Keratinocyte (primary cell): ENCODE measurements at regions not wholly inside any gene's neighbourhood (a gene's known extent, or its start where the extent isn't known, plus 50 kb on each side); places are given as distances from the start of the nearest gene placed in this dataset.
"Not testable (repeated sequence)": the region's sequence is repeated elsewhere in the genome, so short reads cannot be mapped to it uniquely, and the experiment has no call there.

Source experiments
- DNase-seq: peaks from one replicate; pipeline ENCODE4 v3.0.0-alpha.2; 2011; ENCODE audit warnings: low read depth, missing footprints, low spot score
- FAIRE-seq: peaks from 2 replicates; lab custom pipeline; 2011; peaks lifted over from hg19 to GRCh38; lab: Jason Lieb, UNC
- H2AFZ ChIP-seq: 2 replicates; pipeline ENCODE4 v1.6.0; 2012; ENCODE audit warnings: low read length, control low read depth, inconsistent platforms; ENCODE audit not compliant: control insufficient read depth
- H3K27ac ChIP-seq: 2 replicates; pipeline ENCODE4 v1.5.1; 2011; ENCODE audit warnings: low read length; ENCODE audit not compliant: control insufficient read depth, insufficient read depth
- H3K27me3 ChIP-seq: 3 replicates; pipeline ENCODE4 v1.6.0; 2011; ENCODE audit warnings: low read length; ENCODE audit not compliant: control insufficient read depth, insufficient read depth; ENCODE audit errors: extremely low read depth
- H3K36me3 ChIP-seq, 2 experiments: 2 replicates in 1 of 2; 3 replicates in 1 of 2; pipeline ENCODE4 v1.5.1; 2011; ENCODE audit warnings: low read length in 2 of 2, mild to moderate bottlenecking in 1 of 2; ENCODE audit not compliant: control insufficient read depth in 2 of 2, insufficient read depth in 2 of 2; ENCODE audit errors: extremely low read depth in 1 of 2
- H3K4me1 ChIP-seq: 3 replicates; pipeline ENCODE4 v1.5.1; 2011; ENCODE audit warnings: low read length; ENCODE audit not compliant: control insufficient read depth, insufficient read depth; ENCODE audit errors: extremely low read depth
- H3K4me2 ChIP-seq: 3 replicates; pipeline ENCODE4 v1.6.0; 2011; ENCODE audit warnings: low read depth, low read length; ENCODE audit not compliant: control insufficient read depth, insufficient read depth; ENCODE audit errors: extremely low read depth
- H3K4me3 ChIP-seq, 3 experiments: fragments of 200-600 bp in 1 of 3; sonication (generic) in 1 of 3; 2 replicates in 2 of 3; 3 replicates in 1 of 3; pipeline ENCODE4 v1.5.1; 2011 to 2016; ENCODE audit warnings: low read length in 3 of 3, mild to moderate bottlenecking in 3 of 3, control low read depth in 2 of 3, inconsistent platforms in 1 of 3, low read depth in 1 of 3, mixed read lengths in 1 of 3, mixed run types in 1 of 3, moderate library complexity in 1 of 3; ENCODE audit not compliant: control insufficient read depth in 2 of 3, insufficient read depth in 2 of 3; ENCODE audit errors: extremely low read depth in 1 of 3
- H3K79me2 ChIP-seq: 2 replicates; pipeline ENCODE4 v1.6.0; 2012; ENCODE audit warnings: low read length; ENCODE audit not compliant: control insufficient read depth, insufficient read depth
- H3K9ac ChIP-seq: 3 replicates; pipeline ENCODE4 v1.6.0; 2011; ENCODE audit warnings: low read length; ENCODE audit not compliant: control insufficient read depth, insufficient read depth; ENCODE audit errors: extremely low read depth
- H3K9me1 ChIP-seq: 3 replicates; pipeline ENCODE4 v1.6.0; 2011; ENCODE audit warnings: low read length; ENCODE audit not compliant: control insufficient read depth, insufficient read depth; ENCODE audit errors: extremely low read depth
- H3K9me3 ChIP-seq: 2 replicates; pipeline ENCODE4 v1.5.1; 2012; ENCODE audit warnings: low read depth, low read length; ENCODE audit not compliant: control insufficient read depth
- H4K20me1 ChIP-seq: 3 replicates; pipeline ENCODE4 v1.6.0; 2011; ENCODE audit warnings: low read length; ENCODE audit not compliant: control insufficient read depth, insufficient read depth; ENCODE audit errors: extremely low read depth
- CTCF ChIP-seq, 3 experiments: IDR thresholded peaks in 1 of 3; conservative IDR thresholded peaks in 1 of 3; optimal IDR thresholded peaks in 1 of 3; 2 replicates in 2 of 3; 3 replicates in 1 of 3; pipeline versions ENCODE3 to v1.5.1; 2011; ENCODE audit warnings: low read length in 3 of 3, mild to moderate bottlenecking in 3 of 3, moderate library complexity in 2 of 3, control low read depth in 1 of 3, inconsistent platforms in 1 of 3; ENCODE audit not compliant: insufficient read depth in 2 of 3; ENCODE audit errors: extremely low read depth in 1 of 3
- EZH2 ChIP-seq: IDR thresholded peaks from one replicate; pipeline ENCODE4 v1.6.1; 2012; ENCODE audit warnings: inconsistent platforms, mild to moderate bottlenecking, low read length, moderate library complexity
- dilution Hi-C: fragments of 300-500 bp; cut with MboI; formaldehyde crosslinking; loops from one replicate; pipeline ENCODE4 v1.7.0; 2020; ENCODE audit warnings: low sequenced_read_pairs; ENCODE audit not compliant: extremely low pct_ligation_motif_present

- H4K20me1 ChIP-seq, H3K27me3 ChIP-seq, FAIRE-seq: not testable (repeated sequence)
Observed at GRCh38 chr17:31761836-31762510, 97.1 kb downstream of the COPRS start.

GRCh38 chr17:31758646-31759045 lies 100.4 kb downstream of the COPRS start:
- no peak overlapping the region for H3K9ac ChIP-seq
- no peak overlapping the region for H2AFZ ChIP-seq
- no peaks in the 10 kb centered on the region for H3K27me3 ChIP-seq
- no peak overlapping the region for H3K27ac ChIP-seq
- DNase-seq (no peak), FAIRE-seq (no peak)
- H3K9me1 ChIP-seq = no peaks in the 10 kb centered on the region
- no peaks in the 10 kb centered on the region for H4K20me1 ChIP-seq
- TF ChIP-seq CTCF (optimal IDR thresholded peaks at IDR 0.05 in 1 of 3, IDR thresholded peaks at IDR 0.05 in 1 of 3, conservative IDR thresholded peaks at IDR 0.05 in 1 of 3; ENCODE audit: extremely low read depth in 1 of 3, insufficient read depth in 2 of 3, low read length in 3 of 3) = no peak
- TF ChIP-seq EZH2 = no peak
- H3K4me2 ChIP-seq = no peak overlapping the region
- no peaks in the 10 kb centered on the region for H3K79me2 ChIP-seq
- H3K4me3 ChIP-seq = no peak overlapping the region
- peaks cover 5% of the 10 kb centered on the region for H3K4me1 ChIP-seq
- no peaks in the 10 kb centered on the region for H3K36me3 ChIP-seq
- no peaks in the 10 kb centered on the region for H3K9me3 ChIP-seq
- dilution Hi-C loops = no loop called here

More at GRCh38 chr17:31761836-31762510, 97.1 kb downstream of the COPRS start:
- H3K4me3 ChIP-seq, dilution Hi-C loops, H3K79me2 ChIP-seq, H3K9me1 ChIP-seq, H3K4me1 ChIP-seq, H3K9me3 ChIP-seq, H3K36me3 ChIP-seq, H2AFZ ChIP-seq, H3K9ac ChIP-seq, H3K27ac ChIP-seq, H3K4me2 ChIP-seq, DNase-seq: not testable (repeated sequence)

- H2AFZ ChIP-seq = no peak overlapping the region
- H3K27me3 ChIP-seq = no peaks in the 10 kb centered on the region
- no peaks in the 10 kb centered on the region for H3K79me2 ChIP-seq
- no peaks in the 10 kb centered on the region for H4K20me1 ChIP-seq
- dilution Hi-C loops = no loop called here
- H3K9me1 ChIP-seq = no peaks in the 10 kb centered on the region
- no peak overlapping the region for H3K4me2 ChIP-seq
- H3K36me3 ChIP-seq = no peaks in the 10 kb centered on the region
- peaks cover 5% of the 10 kb centered on the region for H3K4me1 ChIP-seq
- FAIRE-seq (no peak), DNase-seq (no peak)
- no peaks in the 10 kb centered on the region for H3K9me3 ChIP-seq
- no peak overlapping the region for H3K9ac ChIP-seq
- H3K4me3 ChIP-seq = no peak overlapping the region
- H3K27ac ChIP-seq = no peak overlapping the region
- TF ChIP-seq CTCF (optimal IDR thresholded peaks at IDR 0.05 in 1 of 3, IDR thresholded peaks at IDR 0.05 in 1 of 3, conservative IDR thresholded peaks at IDR 0.05 in 1 of 3; ENCODE audit: extremely low read depth in 1 of 3, insufficient read depth in 2 of 3, low read length in 3 of 3) (no peak), EZH2 (no peak)
Observed at GRCh38 chr17:31757097-31757496, 101.9 kb downstream of the COPRS start.
